ENCODE measurements at regions not wholly inside any gene's neighbourhood (a gene's known extent, or its start where the extent isn't known, plus 50 kb on each side); places are given as distances from the start of the nearest gene placed in this dataset.

- TF ChIP-seq EP300 (IDR thresholded peaks at IDR 0.05) (no peak), POLR2A (IDR thresholded peaks at IDR 0.05) (no peak)
Observed at GRCh38 chrX:140249088-140249487, 255.8 kb downstream of the SOX3 start.

All from suprapubic skin (tissue), 2 donors.